ENCODE measurements at regions not wholly inside any gene's neighbourhood (a gene's known extent, or its start where the extent isn't known, plus 50 kb on each side); places are given as distances from the start of the nearest gene placed in this dataset.

DNA sequence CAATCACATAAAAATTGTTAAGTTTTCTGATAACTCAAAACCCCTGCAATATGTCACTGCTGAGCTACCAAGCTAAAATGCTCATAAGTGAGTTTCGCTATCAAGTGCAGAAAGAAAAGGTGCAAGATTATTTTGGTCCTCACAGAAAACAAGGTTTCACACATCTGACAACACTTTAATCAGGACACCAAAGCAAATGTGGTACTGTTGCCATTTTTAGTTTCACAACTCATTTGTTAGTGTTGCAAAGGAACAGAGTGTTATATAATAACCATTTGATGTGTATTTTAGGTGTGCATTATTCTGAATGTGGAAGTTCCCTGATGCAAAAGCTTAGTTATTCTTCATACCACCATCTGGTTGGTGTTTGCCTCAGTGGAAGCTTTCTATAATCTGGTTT, 956.2 kb downstream of the DSC3 start:
- Histone ChIP-seq H2AFZ (ENCODE audit: control insufficient read depth, low read length) (no peak overlapping the region), H3K9me3 (ENCODE audit: control insufficient read depth, low read depth, low read length) (no peaks in the 10 kb centered on the region), H3K4me1 (ENCODE audit: control insufficient read depth, extremely low read depth, insufficient read depth, low read length) (no peaks in the 10 kb centered on the region), H3K36me3 (ENCODE audit: control insufficient read depth in 2 of 2, extremely low read depth in 1 of 2, insufficient read depth in 2 of 2, low read length in 2 of 2) (no peaks in the 10 kb centered on the region), H3K4me3 (ENCODE audit: control insufficient read depth in 2 of 3, extremely low read depth in 1 of 3, insufficient read depth in 2 of 3, low read depth in 1 of 3, low read length in 3 of 3) (no peak overlapping the region), H3K79me2 (ENCODE audit: control insufficient read depth, insufficient read depth, low read length) (no peaks in the 10 kb centered on the region), H3K9ac (ENCODE audit: control insufficient read depth, extremely low read depth, insufficient read depth, low read length) (no peak overlapping the region), H3K27ac (ENCODE audit: control insufficient read depth, insufficient read depth, low read length) (no peak overlapping the region), H3K27me3 (ENCODE audit: control insufficient read depth, extremely low read depth, insufficient read depth, low read length) (no peaks in the 10 kb centered on the region), H4K20me1 (ENCODE audit: control insufficient read depth, extremely low read depth, insufficient read depth, low read length) (no peaks in the 10 kb centered on the region), H3K4me2 (ENCODE audit: control insufficient read depth, extremely low read depth, insufficient read depth, low read depth, low read length) (no peak overlapping the region), H3K9me1 (ENCODE audit: control insufficient read depth, extremely low read depth, insufficient read depth, low read length) (no peaks in the 10 kb centered on the region)
- dilution Hi-C loops (cut with MboI; ENCODE audit: extremely low pct_ligation_motif_present, low sequenced_read_pairs): no loop called here
- DNase-seq (ENCODE audit: low read depth, low spot score): no peak
- FAIRE-seq: no peak
- TF ChIP-seq, protein P1, sequence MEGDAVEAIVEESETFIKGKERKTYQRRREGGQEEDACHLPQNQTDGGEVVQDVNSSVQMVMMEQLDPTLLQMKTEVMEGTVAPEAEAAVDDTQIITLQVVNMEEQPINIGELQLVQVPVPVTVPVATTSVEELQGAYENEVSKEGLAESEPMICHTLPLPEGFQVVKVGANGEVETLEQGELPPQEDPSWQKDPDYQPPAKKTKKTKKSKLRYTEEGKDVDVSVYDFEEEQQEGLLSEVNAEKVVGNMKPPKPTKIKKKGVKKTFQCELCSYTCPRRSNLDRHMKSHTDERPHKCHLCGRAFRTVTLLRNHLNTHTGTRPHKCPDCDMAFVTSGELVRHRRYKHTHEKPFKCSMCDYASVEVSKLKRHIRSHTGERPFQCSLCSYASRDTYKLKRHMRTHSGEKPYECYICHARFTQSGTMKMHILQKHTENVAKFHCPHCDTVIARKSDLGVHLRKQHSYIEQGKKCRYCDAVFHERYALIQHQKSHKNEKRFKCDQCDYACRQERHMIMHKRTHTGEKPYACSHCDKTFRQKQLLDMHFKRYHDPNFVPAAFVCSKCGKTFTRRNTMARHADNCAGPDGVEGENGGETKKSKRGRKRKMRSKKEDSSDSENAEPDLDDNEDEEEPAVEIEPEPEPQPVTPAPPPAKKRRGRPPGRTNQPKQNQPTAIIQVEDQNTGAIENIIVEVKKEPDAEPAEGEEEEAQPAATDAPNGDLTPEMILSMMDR (optimal IDR thresholded peaks at IDR 0.05 in 1 of 3, IDR thresholded peaks at IDR 0.05 in 1 of 3, conservative IDR thresholded peaks at IDR 0.05 in 1 of 3; ENCODE audit: extremely low read depth in 1 of 3, insufficient read depth in 2 of 3, low read length in 3 of 3): no peak
- TF ChIP-seq EZH2 (IDR thresholded peaks at IDR 0.05; ENCODE audit: low read length): no peak

DNA sequence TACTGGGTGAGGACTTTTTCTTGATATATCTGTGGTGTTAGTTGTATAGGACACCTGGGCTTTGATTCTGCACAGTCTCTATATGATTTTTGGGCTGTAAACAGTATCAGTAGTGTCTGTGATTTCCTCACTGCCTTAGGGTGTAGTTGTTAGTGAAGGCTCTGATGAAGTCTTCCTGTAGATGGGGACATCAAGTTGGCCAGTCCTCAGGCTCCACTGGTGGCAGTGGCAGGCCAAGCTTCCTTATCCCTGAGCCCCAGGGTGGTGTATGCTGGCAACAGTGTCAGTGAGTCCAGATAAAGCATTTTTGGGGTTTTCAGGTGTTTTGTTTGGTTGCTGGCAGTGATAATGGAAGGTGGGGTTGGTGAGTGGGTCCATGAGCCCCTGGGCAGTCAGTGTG, 961.4 kb downstream of the DSC3 start:
- no peaks in the 10 kb centered on the region for H3K27me3 ChIP-seq (ENCODE audit: control insufficient read depth, extremely low read depth, insufficient read depth, low read length)
- no peaks in the 10 kb centered on the region for H3K9me3 ChIP-seq (ENCODE audit: control insufficient read depth, low read depth, low read length)
- DNase-seq (ENCODE audit: low read depth, low spot score): no peak
- H3K27ac ChIP-seq (ENCODE audit: control insufficient read depth, insufficient read depth, low read length): no peak overlapping the region
- no peak overlapping the region for H2AFZ ChIP-seq (ENCODE audit: control insufficient read depth, low read length)
- H3K4me3 ChIP-seq (ENCODE audit: control insufficient read depth in 2 of 3, extremely low read depth in 1 of 3, insufficient read depth in 2 of 3, low read depth in 1 of 3, low read length in 3 of 3): no peak overlapping the region
- H4K20me1 ChIP-seq (ENCODE audit: control insufficient read depth, extremely low read depth, insufficient read depth, low read length): no peaks in the 10 kb centered on the region
- FAIRE-seq: no peak
- H3K79me2 ChIP-seq (ENCODE audit: control insufficient read depth, insufficient read depth, low read length): no peaks in the 10 kb centered on the region
- TF ChIP-seq EZH2 (IDR thresholded peaks at IDR 0.05; ENCODE audit: low read length): no peak
- TF ChIP-seq, protein P1 (optimal IDR thresholded peaks at IDR 0.05 in 1 of 3, IDR thresholded peaks at IDR 0.05 in 1 of 3, conservative IDR thresholded peaks at IDR 0.05 in 1 of 3; ENCODE audit: extremely low read depth in 1 of 3, insufficient read depth in 2 of 3, low read length in 3 of 3): peak in 1 of 3 experiments; percentile 43
- H3K4me1 ChIP-seq (ENCODE audit: control insufficient read depth, extremely low read depth, insufficient read depth, low read length): no peaks in the 10 kb centered on the region
- dilution Hi-C loops (cut with MboI; ENCODE audit: extremely low pct_ligation_motif_present, low sequenced_read_pairs): no loop called here
- no peaks in the 10 kb centered on the region for H3K36me3 ChIP-seq (ENCODE audit: control insufficient read depth in 2 of 2, extremely low read depth in 1 of 2, insufficient read depth in 2 of 2, low read length in 2 of 2)
- no peak overlapping the region for H3K4me2 ChIP-seq (ENCODE audit: control insufficient read depth, extremely low read depth, insufficient read depth, low read depth, low read length)
- H3K9me1 ChIP-seq (ENCODE audit: control insufficient read depth, extremely low read depth, insufficient read depth, low read length): no peaks in the 10 kb centered on the region
- no peak overlapping the region for H3K9ac ChIP-seq (ENCODE audit: control insufficient read depth, extremely low read depth, insufficient read depth, low read length)

All from keratinocyte (primary cell).